Calu3 (cell line): ENCODE measurements at regions not wholly inside any gene's neighbourhood (a gene's known extent, or its start where the extent isn't known, plus 50 kb on each side); places are given as distances from the start of the nearest gene placed in this dataset.

Source experiments
- BruUV-seq: library from RNA; stranded (reverse); fragments of 400-500 nt; replicated peaks from 2 replicates; lab custom pipeline; 2021; lab: Mats Ljungman, UMichigan
- CTCF ChIA-PET: fragments of 300-600 bp; sonication (Branson Sonifier 250); formaldehyde crosslinking; loops from one replicate; lab custom pipeline; 2022; ENCODE audit warnings: antibody characterized with exemption; lab: Charles Lee
- DNase-seq: peaks from one replicate; pipeline ENCODE4 v3.0.0; 2022
- H3K27ac Mint-ChIP-seq: one replicate; pipeline ENCODE4 v1.8.0; 2022; ENCODE audit warnings: mixed read lengths; ENCODE audit not compliant: unreplicated experiment
- H3K27me3 Mint-ChIP-seq: one replicate; pipeline ENCODE4 v1.8.0; 2022; ENCODE audit warnings: mixed read lengths; ENCODE audit not compliant: unreplicated experiment
- H3K36me3 Mint-ChIP-seq: one replicate; pipeline ENCODE4 v1.8.0; 2022; ENCODE audit warnings: mild to moderate bottlenecking, moderate library complexity, mixed read lengths; ENCODE audit not compliant: insufficient read depth, unreplicated experiment
- H3K4me1 Mint-ChIP-seq: one replicate; pipeline ENCODE4 v1.8.0; 2022; ENCODE audit warnings: mild to moderate bottlenecking, low read depth, mixed read lengths; ENCODE audit not compliant: unreplicated experiment
- H3K4me3 Mint-ChIP-seq: one replicate; pipeline ENCODE4 v1.8.0; 2022; ENCODE audit warnings: mild to moderate bottlenecking, low read depth, moderate library complexity, mixed read lengths; ENCODE audit not compliant: unreplicated experiment
- H3K9me3 Mint-ChIP-seq: one replicate; pipeline ENCODE4 v1.8.0; 2022; ENCODE audit warnings: low read depth, mixed read lengths; ENCODE audit not compliant: unreplicated experiment
- CTCF ChIP-seq: fragments of 200-600 bp; IDR thresholded peaks from one replicate; pipeline ENCODE4 v1.8.0; 2022; ENCODE audit warnings: antibody characterized with exemption; ENCODE audit not compliant: unreplicated experiment
- intact Hi-C: fragments of 100-400 bp; cut with micrococcal nuclease; formaldehyde crosslinking; loops from one replicate; pipeline ENCODE4 v1.10.0; 2022; ENCODE audit not compliant: unreplicated experiment

DNA sequence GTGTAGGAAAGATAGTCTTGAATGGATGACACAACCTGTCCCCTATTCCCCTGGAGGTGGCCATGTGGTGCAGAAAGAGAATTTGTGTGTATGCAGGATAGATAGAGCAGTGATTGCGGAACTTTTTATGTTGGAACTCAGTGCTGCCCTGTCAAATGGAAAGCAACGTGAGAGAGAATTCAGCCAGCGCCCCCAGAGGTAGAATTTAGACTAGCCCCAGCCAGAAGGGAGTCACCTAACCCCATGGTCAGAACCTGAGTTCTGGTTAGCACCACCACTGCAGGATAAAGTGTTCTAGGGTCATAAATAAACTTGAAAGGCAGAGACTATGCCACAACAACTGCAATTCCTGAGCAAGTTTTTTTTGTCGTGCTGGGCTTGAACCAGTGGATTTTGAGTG, 152.9 kb upstream of the GRIA4 start:
- Mint-ChIP-seq H3K4me1 (no peaks in the 10 kb centered on the region), H3K9me3 (peaks cover 4% of the 10 kb centered on the region), H3K36me3 (no peaks in the 10 kb centered on the region), H3K4me3 (no peak overlapping the region), H3K27ac (no peak overlapping the region), H3K27me3 (no peaks in the 10 kb centered on the region)
- CTCF ChIA-PET: no interaction called here
- DNase-seq: no peak
- intact Hi-C loops: no loop called here
- TF ChIP-seq CTCF: no peak
- BruUV-seq: no TSS peak

- no peak overlapping the region for H3K4me3 Mint-ChIP-seq
- BruUV-seq: no TSS peak
- no peak overlapping the region for H3K27ac Mint-ChIP-seq
- no peaks in the 10 kb centered on the region for H3K4me1 Mint-ChIP-seq
- CTCF ChIA-PET: no interaction called here
- intact Hi-C loops: no loop called here
- no peaks in the 10 kb centered on the region for H3K9me3 Mint-ChIP-seq
- TF ChIP-seq CTCF: no peak
- no peaks in the 10 kb centered on the region for H3K36me3 Mint-ChIP-seq
- H3K27me3 Mint-ChIP-seq: no peaks in the 10 kb centered on the region
- no peak for DNase-seq
Measured at GRCh38 chr11:105449100-105449734, 160.7 kb upstream of the GRIA4 start.

DNA sequence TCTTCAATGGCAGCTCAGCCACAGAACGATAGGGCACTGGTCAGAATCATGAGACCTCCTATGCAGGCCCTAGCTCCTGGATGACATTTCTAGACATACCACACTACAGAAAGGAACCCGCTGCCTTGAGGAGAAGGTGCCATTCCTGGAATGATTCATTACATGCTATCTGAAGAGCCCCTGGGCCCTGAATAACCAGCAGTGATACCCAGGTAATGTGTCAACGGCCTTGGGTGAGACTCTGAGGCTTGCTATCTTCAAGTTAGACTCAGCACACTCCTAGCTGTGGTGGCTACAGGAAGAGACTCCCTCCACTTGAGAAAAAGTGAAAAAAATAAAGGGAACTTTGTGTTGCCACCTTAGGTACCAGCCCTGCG, 161.2 kb upstream of the GRIA4 start:
- Mint-ChIP-seq H3K27me3 (no peaks in the 10 kb centered on the region), H3K27ac (no peak overlapping the region), H3K4me1 (no peaks in the 10 kb centered on the region), H3K9me3 (no peaks in the 10 kb centered on the region), H3K4me3 (no peak overlapping the region), H3K36me3 (no peaks in the 10 kb centered on the region)
- no TSS peak for BruUV-seq
- DNase-seq: no peak
- CTCF ChIA-PET: no interaction called here
- TF ChIP-seq CTCF: no peak
- intact Hi-C loops: no loop called here

DNA sequence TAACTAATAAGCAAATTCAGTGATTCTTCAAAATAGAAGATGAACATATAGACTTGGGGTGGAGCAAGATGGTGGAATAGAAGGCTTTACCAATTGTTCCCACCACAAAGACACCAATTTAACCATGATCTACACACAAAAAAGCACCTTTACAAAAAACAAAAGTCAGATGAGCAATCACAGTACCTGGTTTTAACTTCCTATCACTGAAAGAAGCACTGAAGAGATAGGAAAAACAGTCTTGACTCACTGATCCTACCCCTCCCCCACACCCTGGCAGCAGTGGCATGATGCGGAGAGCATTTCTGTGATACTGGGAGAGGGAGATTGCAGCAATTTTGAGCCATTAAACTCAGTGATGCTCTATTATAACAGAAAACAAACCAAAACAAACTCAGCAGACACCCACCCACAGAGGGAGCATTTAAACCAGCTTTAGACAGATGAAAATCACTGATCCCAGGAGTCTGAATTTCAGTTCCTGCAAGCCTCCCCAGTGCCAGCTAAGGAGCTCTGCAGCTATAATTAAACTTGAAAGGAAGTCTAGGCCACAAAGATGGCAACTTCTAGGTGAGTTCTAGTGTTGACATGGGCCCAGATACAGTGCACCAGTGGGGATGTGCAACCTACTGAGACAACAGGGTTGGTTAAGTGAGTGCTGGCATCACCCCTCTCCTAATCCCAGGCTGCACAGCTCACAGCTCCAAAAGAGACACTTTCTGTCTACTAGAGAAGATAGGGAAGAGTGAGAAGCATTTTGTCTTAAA, 161.8 kb upstream of the GRIA4 start:
- no peak overlapping the region for H3K27ac Mint-ChIP-seq
- no peak for DNase-seq
- intact Hi-C loops: no loop called here
- no TSS peak for BruUV-seq
- no peaks in the 10 kb centered on the region for H3K9me3 Mint-ChIP-seq
- no peaks in the 10 kb centered on the region for H3K4me1 Mint-ChIP-seq
- no peak for TF ChIP-seq CTCF
- no peak overlapping the region for H3K4me3 Mint-ChIP-seq
- H3K27me3 Mint-ChIP-seq: no peaks in the 10 kb centered on the region
- CTCF ChIA-PET: no interaction called here
- H3K36me3 Mint-ChIP-seq: no peaks in the 10 kb centered on the region
